GM12864 (cell line): ENCODE measurements at regions not wholly inside any gene's neighbourhood (a gene's known extent, or its start where the extent isn't known, plus 50 kb on each side); places are given as distances from the start of the nearest gene placed in this dataset.

Source experiments
- DNase-seq: peaks from one replicate; pipeline ENCODE4 v3.0.0-alpha.2; 2011; ENCODE audit warnings: low read depth
- H3K4me3 ChIP-seq: 2 replicates; pipeline ENCODE4 v1.5.1; 2011; ENCODE audit warnings: mild to moderate bottlenecking, low read depth, low read length, control low read depth
- CTCF ChIP-seq: IDR thresholded peaks from 2 replicates; pipeline ENCODE4 v1.5.1; 2011; ENCODE audit warnings: low read depth, mild to moderate bottlenecking, moderate library complexity, low read length, control low read depth, inconsistent platforms; ENCODE audit errors: missing control alignments

GRCh38 chr2:104702031-104702850 lies 151.7 kb upstream of the POU3F3 start:
- no peak for DNase-seq
- no peak overlapping the region for H3K4me3 ChIP-seq

GRCh38 chr2:104703669-104704068 lies 150.2 kb upstream of the POU3F3 start:
- H3K4me3 ChIP-seq, result no peak overlapping the region
- DNase-seq, result no peak
- TF ChIP-seq CTCF, result no peak

More at GRCh38 chr2:104702031-104702850, 151.7 kb upstream of the POU3F3 start:
- no peak for TF ChIP-seq CTCF

GRCh38 chr2:104704496-104705245 lies 149.2 kb upstream of the POU3F3 start:
- DNase-seq, result no peak
- no peak overlapping the region for H3K4me3 ChIP-seq

GRCh38 chr2:104707056-104707455 lies 146.9 kb upstream of the POU3F3 start:
- H3K4me3 ChIP-seq, result no peak overlapping the region
- DNase-seq, result no peak
- TF ChIP-seq CTCF, result no peak

More at GRCh38 chr2:104704496-104705245, 149.2 kb upstream of the POU3F3 start:
- no peak for TF ChIP-seq CTCF

GRCh38 chr2:104708967-104709366 lies 144.9 kb upstream of the POU3F3 start:
- no peak for DNase-seq
- no peak for TF ChIP-seq CTCF
- no peak overlapping the region for H3K4me3 ChIP-seq

- no peak overlapping the region for H3K4me3 ChIP-seq
- DNase-seq, result no peak
- no peak for TF ChIP-seq CTCF
These were observed 137.9 kb upstream of the POU3F3 start for GRCh38 chr2:104716061-104716460.
